Ishikawa (cell line): ENCODE measurements at regions not wholly inside any gene's neighbourhood (a gene's known extent, or its start where the extent isn't known, plus 50 kb on each side); places are given as distances from the start of the nearest gene placed in this dataset.

Experiments used
- EGR1 ChIP-seq: IDR thresholded peaks from 2 replicates; pipeline ENCODE4 v1.6.1; 2012
- RAD21 ChIP-seq: IDR thresholded peaks from 2 replicates; pipeline ENCODE4 v1.6.1; 2012; ENCODE audit warnings: low read depth

GRCh38 chr3:107209302-107209990 lies 167.8 kb upstream of the CCDC54 start:
- TF ChIP-seq RAD21 = no peak
- no peak for TF ChIP-seq EGR1
